Tibial nerve (tissue), 4 donors: ENCODE measurements at regions not wholly inside any gene's neighbourhood (a gene's known extent, or its start where the extent isn't known, plus 50 kb on each side); places are given as distances from the start of the nearest gene placed in this dataset.

Experiments used
- CTCF ChIP-seq, 5 experiments: fragments of 200-600 bp in 3 of 5; fragments of 450-650 bp in 2 of 5; sonication (generic) in 3 of 5; IDR thresholded peaks; one replicate each; pipeline ENCODE4 v1.5.1; 2016 to 2019; ENCODE audit warnings: antibody characterized with exemption in 5 of 5, mild to moderate bottlenecking in 3 of 5, moderate library complexity in 2 of 5
- EP300 ChIP-seq, 2 donors: sonication (generic); formaldehyde crosslinking; IDR thresholded peaks; one replicate each; pipeline ENCODE4 v1.6.1; 2017; ENCODE audit warnings: antibody characterized with exemption in 2 of 2, mild to moderate bottlenecking in 1 of 2

GRCh38 chr1:106292130-106292529, 764.3 kb upstream of the PRMT6 start:
- TF ChIP-seq EP300 (IDR thresholded peaks at IDR 0.05) (no peak), CTCF (IDR thresholded peaks at IDR 0.05) (no peak)
